IMR-90 (cell line): ENCODE measurements at regions not wholly inside any gene's neighbourhood (a gene's known extent, or its start where the extent isn't known, plus 50 kb on each side); places are given as distances from the start of the nearest gene placed in this dataset.

ENCODE experiments used
- ATAC-seq: fragments of 200-7000 bp; cut with Tn5 transposase; 2 replicates; pipeline ENCODE4 v1.9.1; 2020; ENCODE audit warnings: low read depth, mild to moderate bottlenecking, moderate library complexity
- BruUV-seq: library from RNA; stranded (reverse); fragments of 400-500 nt; replicated peaks from 2 replicates; lab custom pipeline; 2021; lab: Mats Ljungman, UMichigan
- CTCF ChIA-PET: fragments of 300-600 bp; formaldehyde crosslinking; extraction: SDS; loops from one replicate; lab custom pipeline; 2021; ENCODE audit warnings: antibody characterized with exemption; lab: Yijun Ruan, JAX
- POLR2A ChIA-PET: fragments of 300-600 bp; sonication (Branson Sonifier 250); formaldehyde crosslinking; loops from one replicate; lab custom pipeline; 2022; ENCODE audit warnings: antibody characterized with exemption; ENCODE audit not compliant: unreplicated experiment; lab: Charles Lee
- DNase-seq: peaks from one replicate; pipeline ENCODE4 v3.0.0; 2013
- H2AFZ ChIP-seq: replicated peaks from 2 replicates; pipeline ENCODE3; 2013; ENCODE audit warnings: low read length, mild to moderate bottlenecking; ENCODE audit not compliant: poor library complexity
- H2AK5ac ChIP-seq: 2 replicates; pipeline ENCODE4 v1.6.1; 2013; ENCODE audit warnings: low read depth, low read length, inconsistent platforms
- H2AK9ac ChIP-seq: replicated peaks from 2 replicates; pipeline ENCODE3; 2013; ENCODE audit warnings: mild to moderate bottlenecking, low read depth, low read length, moderate library complexity; ENCODE audit not compliant: poor library complexity
- H2BK120ac ChIP-seq: 2 replicates; pipeline ENCODE4 v1.6.1; 2013; ENCODE audit warnings: low read depth, low read length, inconsistent platforms
- H2BK15ac ChIP-seq: 3 replicates; pipeline ENCODE4 v1.6.1; 2013; ENCODE audit warnings: low read depth, low read length, inconsistent platforms
- H2BK20ac ChIP-seq: 2 replicates; pipeline ENCODE4 v1.6.1; 2013; ENCODE audit warnings: low read depth, mild to moderate bottlenecking, inconsistent platforms, low read length, moderate library complexity
- H2BK5ac ChIP-seq: 2 replicates; pipeline ENCODE4 v1.6.1; 2013; ENCODE audit warnings: mild to moderate bottlenecking, low read depth, low read length, inconsistent platforms; ENCODE audit not compliant: poor library complexity, severe bottlenecking
- H3K14ac ChIP-seq: replicated peaks from 2 replicates; pipeline ENCODE4 v1.6.1; 2013; ENCODE audit warnings: low read depth, low read length, inconsistent platforms
- H3K18ac ChIP-seq: 2 replicates; pipeline ENCODE4 v1.6.1; 2013; ENCODE audit warnings: low read depth, low read length, control low read depth
- H3K23ac ChIP-seq: 2 replicates; pipeline ENCODE4 v1.6.1; 2013; ENCODE audit warnings: low read depth, low read length, inconsistent platforms
- H3K27ac ChIP-seq: 2 replicates; pipeline ENCODE4 v1.5.1; 2013; ENCODE audit warnings: mild to moderate bottlenecking, control low read depth, low read length; ENCODE audit not compliant: insufficient read depth
- H3K27me3 ChIP-seq: 2 replicates; pipeline ENCODE4 v1.6.1; 2013; ENCODE audit warnings: low read length; ENCODE audit not compliant: control insufficient read depth, insufficient read depth
- H3K36me3 ChIP-seq: 2 replicates; pipeline ENCODE4 v1.6.1; 2013; ENCODE audit warnings: low read length, mixed read lengths; ENCODE audit not compliant: control insufficient read depth, insufficient read depth
- H3K4ac ChIP-seq: 2 replicates; pipeline ENCODE4 v1.6.1; 2013; ENCODE audit warnings: low read depth, low read length, inconsistent platforms
- H3K4me1 ChIP-seq: 2 replicates; pipeline ENCODE4 v1.6.1; 2013; ENCODE audit warnings: low read length, mixed read lengths; ENCODE audit not compliant: control insufficient read depth, insufficient read depth
- H3K4me2 ChIP-seq: 2 replicates; pipeline ENCODE4 v1.6.1; 2013; ENCODE audit warnings: low read depth, mild to moderate bottlenecking, control low read depth, low read length, moderate library complexity
- H3K4me3 ChIP-seq: 2 replicates; pipeline ENCODE4 v1.5.1; 2013; ENCODE audit warnings: low read depth, mild to moderate bottlenecking, control low read depth, low read length, moderate library complexity; ENCODE audit not compliant: insufficient read depth
- H3K56ac ChIP-seq: 2 replicates; pipeline ENCODE4 v1.6.1; 2013; ENCODE audit warnings: low read length, inconsistent platforms; ENCODE audit not compliant: insufficient read depth; ENCODE audit errors: extremely low read depth
- H3K79me1 ChIP-seq, 2 experiments: 2 replicates each; pipeline ENCODE4 v1.6.1; 2013; ENCODE audit warnings: low read length in 2 of 2, inconsistent platforms in 1 of 2, low read depth in 1 of 2
- H3K9ac ChIP-seq: 2 replicates; pipeline ENCODE4 v1.6.1; 2013; ENCODE audit warnings: low read depth, low read length, control low read depth
- H3K9me1 ChIP-seq: 2 replicates; pipeline ENCODE4 v1.6.1; 2013; ENCODE audit warnings: low read length, inconsistent platforms; ENCODE audit not compliant: insufficient read depth
- H3K9me3 ChIP-seq: 2 replicates; pipeline ENCODE4 v1.6.1; 2013; ENCODE audit warnings: low read length; ENCODE audit not compliant: control insufficient read depth, insufficient read depth
- H4K20me1 ChIP-seq: 2 replicates; pipeline ENCODE4 v1.6.1; 2013; ENCODE audit warnings: low read length, inconsistent platforms; ENCODE audit not compliant: insufficient read depth
- H4K5ac ChIP-seq: 2 replicates; pipeline ENCODE4 v1.6.1; 2013; ENCODE audit warnings: mild to moderate bottlenecking, low read depth, low read length, control low read depth
- H4K8ac ChIP-seq, 2 experiments: 2 replicates each; pipeline ENCODE4 v1.6.1; 2013; ENCODE audit warnings: low read depth in 2 of 2, low read length in 2 of 2, control low read depth in 1 of 2, inconsistent platforms in 1 of 2
- H4K91ac ChIP-seq: 2 replicates; pipeline ENCODE4 v1.6.1; 2013; ENCODE audit warnings: low read depth, low read length, inconsistent platforms; ENCODE audit not compliant: insufficient read depth
- BHLHE40 ChIP-seq: fragments of 150-350 bp; IDR thresholded peaks from 2 replicates; pipeline ENCODE4 v1.6.1; 2016; ENCODE audit warnings: mild to moderate bottlenecking, low read depth, low read length
- WGBS, 2 experiments: methylation state at CpG; one replicate each; pipeline versions ENCODE4 v1.1.5 to v1.1.7; 2013; ENCODE audit warnings: missing lambda C conversion rate in 2 of 2; ENCODE audit not compliant: insufficient read length in 1 of 2; ENCODE audit errors: extremely low coverage in 2 of 2; 5-methylcytosine and 5-hydroxymethylcytosine counted together
- dilution Hi-C: fragments of 300-500 bp; cut with HindIII; formaldehyde crosslinking; loops from one replicate; pipeline ENCODE4 v1.14.3; 2018; ENCODE audit warnings: low sequenced_read_pairs; ENCODE audit not compliant: unreplicated experiment
- in situ Hi-C: fragments of 300-500 bp; cut with MboI; formaldehyde crosslinking; loops from 3 replicates; pipeline ENCODE4 v1.14.3; 2019; ENCODE audit warnings: low sequenced_read_pairs, inconsistent platforms, mixed read lengths
- intact Hi-C: fragments of 100-400 bp; cut with micrococcal nuclease; formaldehyde crosslinking; loops from 2 replicates; pipeline ENCODE4 v1.10.0; 2022
- TF ChIP-seq, protein P1 (sequence below): fragments of 150-350 bp; IDR thresholded peaks from 2 replicates; pipeline ENCODE4 v1.6.1; 2017; ENCODE audit warnings: mild to moderate bottlenecking, antibody characterized with exemption, low read length, low read depth

GRCh38 chr10:78752708-78753107 is 316.1 kb upstream of the ZMIZ1 start:
- H2AFZ ChIP-seq: no peak overlapping the region
- TF ChIP-seq, protein P1, sequence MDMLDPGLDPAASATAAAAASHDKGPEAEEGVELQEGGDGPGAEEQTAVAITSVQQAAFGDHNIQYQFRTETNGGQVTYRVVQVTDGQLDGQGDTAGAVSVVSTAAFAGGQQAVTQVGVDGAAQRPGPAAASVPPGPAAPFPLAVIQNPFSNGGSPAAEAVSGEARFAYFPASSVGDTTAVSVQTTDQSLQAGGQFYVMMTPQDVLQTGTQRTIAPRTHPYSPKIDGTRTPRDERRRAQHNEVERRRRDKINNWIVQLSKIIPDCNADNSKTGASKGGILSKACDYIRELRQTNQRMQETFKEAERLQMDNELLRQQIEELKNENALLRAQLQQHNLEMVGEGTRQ: peak; percentile 9; the same call in 1 of the 2 replicates
- no peak for TF ChIP-seq BHLHE40
- H3K4me3 ChIP-seq: no peak overlapping the region
- H3K36me3 ChIP-seq: no peaks in the 10 kb centered on the region
- ChIA-PET CTCF (no interaction called here), POLR2A (no interaction called here)
- H2BK15ac ChIP-seq: no peak overlapping the region
- H3K4me1 ChIP-seq: peaks cover 24% of the 10 kb centered on the region
- no peak overlapping the region for H3K14ac ChIP-seq
- H3K23ac ChIP-seq: no peak overlapping the region
- DNase-seq: peak; percentile 10
- no peak overlapping the region for H3K18ac ChIP-seq
- ATAC-seq: no peak
- H2BK20ac ChIP-seq: no peak overlapping the region
- peak overlapping the region; percentile 38; the same call in 1 of the 2 replicates for H2AK5ac ChIP-seq
- peaks cover 4% of the 10 kb centered on the region; the same call in 1 of the 2 replicates for H3K27me3 ChIP-seq
- H3K9ac ChIP-seq: no peak overlapping the region
- WGBS, 2 experiments: 100% methylated on average over 2 of the region's 4 CpGs; no CpG with 5 or more reads in 1 of the 2 experiments
- H3K27ac ChIP-seq: no peak overlapping the region
- BruUV-seq: no TSS peak
- H3K4me2 ChIP-seq: no peak overlapping the region
- H4K91ac ChIP-seq: no peak overlapping the region
- H2AK9ac ChIP-seq: peak overlapping the region; percentile 30
- H4K8ac ChIP-seq: no peak overlapping the region
- in situ Hi-C loops: no loop called here
- H3K79me1 ChIP-seq: no peaks in the 10 kb centered on the region
- H2BK5ac ChIP-seq: no peak overlapping the region
- intact Hi-C loops: loop anchor here (10.0 kb wide), 1 partner anchor 708 kb away; no protein-coding TSS in a partner anchor
- dilution Hi-C loops: no loop called here
- no peak overlapping the region for H2BK120ac ChIP-seq
- H3K56ac ChIP-seq: no peak overlapping the region
- H3K4ac ChIP-seq: no peak overlapping the region
- peaks cover 4% of the 10 kb centered on the region; the same call in 1 of the 2 replicates for H4K20me1 ChIP-seq
- H3K9me3 ChIP-seq: no peaks in the 10 kb centered on the region
- H3K9me1 ChIP-seq: peaks cover 12% of the 10 kb centered on the region
- no peak overlapping the region for H4K5ac ChIP-seq
